Lung microvascular endothelial cell (primary cell): ENCODE measurements at regions not wholly inside any gene's neighbourhood (a gene's known extent, or its start where the extent isn't known, plus 50 kb on each side); places are given as distances from the start of the nearest gene placed in this dataset.

Experiments
- DNase-seq, 2 donors: peaks; one replicate each; pipeline versions ENCODE4 v3.0.0 to v3.0.0-alpha.2; 2010; ENCODE audit warnings: low read depth in 2 of 2

GRCh38 chr5:165242646-165243045, 1737.2 kb downstream of the MAT2B start:
- no peak for DNase-seq

DNA sequence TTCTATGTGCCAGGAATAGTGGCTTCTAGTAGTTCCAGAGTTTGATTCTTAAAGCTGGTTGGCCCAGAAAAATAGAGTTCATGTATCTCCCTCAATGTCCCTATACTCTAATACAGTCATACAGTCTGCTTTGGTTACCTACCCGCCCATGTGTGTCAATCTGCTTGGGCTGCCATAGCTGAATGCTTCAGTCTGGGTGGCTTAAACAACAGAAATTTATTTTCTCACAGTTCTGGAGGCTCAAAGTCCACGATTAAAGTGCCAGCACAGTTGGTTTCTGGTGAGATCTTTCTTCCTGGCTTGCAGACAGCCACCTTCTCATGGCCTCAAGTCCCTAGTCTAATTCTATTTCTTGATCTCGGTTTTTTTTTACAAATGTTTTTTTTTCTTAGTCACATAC, 1739.0 kb downstream of the MAT2B start:
- no peak for DNase-seq

- DNase-seq = no peak
Measured at GRCh38 chr5:165258197-165258771, 1752.9 kb downstream of the MAT2B start.

DNA sequence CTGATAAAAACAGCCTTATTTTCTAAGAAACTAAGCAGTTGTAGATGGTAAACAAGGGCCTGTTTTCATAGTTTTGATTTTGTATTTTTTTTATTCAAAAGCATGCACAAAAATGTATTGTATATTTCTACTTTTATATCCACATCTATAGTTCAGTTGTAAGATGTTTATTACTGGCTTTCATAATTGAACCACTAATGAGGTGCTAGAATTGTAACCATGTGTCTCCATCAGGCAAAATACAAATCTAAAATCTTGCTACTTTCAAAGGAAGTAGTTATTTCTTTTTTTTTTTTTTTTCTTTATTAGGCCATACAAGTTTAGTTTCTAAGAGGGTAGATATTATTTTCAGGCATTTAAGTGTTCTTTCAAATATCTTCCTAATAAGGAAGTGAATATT, 1755.0 kb downstream of the MAT2B start:
- no peak for DNase-seq

DNA sequence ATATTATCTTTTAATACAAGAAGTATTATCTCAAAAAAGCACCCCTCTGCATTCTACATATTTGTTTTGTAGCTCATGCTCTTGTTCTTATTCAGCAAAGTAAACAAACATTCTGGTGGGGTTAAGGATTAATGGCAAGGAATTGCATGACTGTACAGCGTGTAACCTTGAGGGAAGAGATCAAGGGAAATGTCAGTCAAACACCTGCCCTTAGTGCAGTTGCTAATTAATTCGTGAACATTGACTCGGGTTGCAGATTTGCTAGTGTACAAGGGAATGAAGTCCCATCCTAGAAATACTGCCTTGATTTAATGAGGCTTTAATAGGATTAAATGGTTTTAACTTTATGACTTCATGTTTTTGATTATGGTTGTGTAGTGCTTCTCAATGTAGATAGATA, 1758.1 kb downstream of the MAT2B start:
- DNase-seq = no peak

DNA sequence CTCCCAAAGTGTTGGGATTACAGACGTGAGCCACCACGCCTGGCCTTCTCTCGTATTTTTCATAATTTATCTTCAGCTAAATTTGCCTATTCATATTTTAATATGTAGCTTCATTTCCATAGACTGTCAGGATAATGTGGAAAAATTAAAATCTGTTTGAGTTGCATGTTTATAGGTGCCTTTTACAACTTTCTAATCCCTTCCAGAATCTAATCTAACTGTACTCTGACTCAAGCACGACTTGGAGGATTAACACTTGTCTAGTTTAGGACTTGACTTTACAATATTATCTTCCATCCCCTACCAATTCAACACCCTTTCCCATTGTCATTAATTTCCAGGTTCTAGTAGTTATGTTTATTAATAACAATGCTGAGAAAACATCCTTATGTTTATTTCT, 1761.5 kb downstream of the MAT2B start:
- DNase-seq = no peak

DNA sequence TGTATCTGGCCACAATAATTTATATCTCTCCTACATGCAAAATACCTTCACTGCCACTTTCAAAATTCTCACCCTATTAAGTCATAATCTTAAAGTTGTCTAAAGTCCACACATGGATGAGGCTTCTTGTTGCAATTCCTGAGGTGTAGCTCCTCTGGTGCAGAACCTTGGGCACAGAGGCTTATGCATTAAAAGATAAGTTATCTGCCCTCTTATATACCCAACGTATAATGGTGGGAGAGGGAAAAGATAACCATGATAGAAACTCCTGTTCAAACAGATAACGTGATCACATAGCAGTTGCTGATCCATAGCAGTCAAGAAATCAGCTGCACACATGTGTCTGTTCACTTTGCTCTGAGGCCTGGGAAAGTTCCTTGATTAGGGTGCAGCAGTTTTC, 1767.0 kb downstream of the MAT2B start:
- no peak for DNase-seq

GRCh38 chr5:165277661-165278060, 1772.2 kb downstream of the MAT2B start:
- no peak for DNase-seq

DNA sequence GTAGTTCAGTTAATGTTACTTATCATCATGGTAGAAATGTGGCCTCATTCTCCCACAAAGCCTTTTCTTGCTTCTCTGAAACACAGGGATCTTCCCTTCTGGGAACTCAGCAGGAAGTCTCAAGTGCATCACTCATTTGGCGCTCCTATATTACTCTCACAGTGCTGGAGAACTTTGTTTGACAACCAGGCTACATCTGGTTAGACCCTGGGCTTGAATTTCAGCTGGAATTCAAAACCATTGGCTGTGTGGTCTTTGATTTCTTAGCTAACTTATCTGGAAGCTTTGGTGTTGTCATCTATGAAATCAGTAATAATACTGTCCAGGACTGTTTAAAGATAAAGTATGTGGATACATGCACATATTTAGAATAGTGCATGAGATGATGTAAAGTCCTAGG, 1777.1 kb downstream of the MAT2B start:
- no peak for DNase-seq

DNA sequence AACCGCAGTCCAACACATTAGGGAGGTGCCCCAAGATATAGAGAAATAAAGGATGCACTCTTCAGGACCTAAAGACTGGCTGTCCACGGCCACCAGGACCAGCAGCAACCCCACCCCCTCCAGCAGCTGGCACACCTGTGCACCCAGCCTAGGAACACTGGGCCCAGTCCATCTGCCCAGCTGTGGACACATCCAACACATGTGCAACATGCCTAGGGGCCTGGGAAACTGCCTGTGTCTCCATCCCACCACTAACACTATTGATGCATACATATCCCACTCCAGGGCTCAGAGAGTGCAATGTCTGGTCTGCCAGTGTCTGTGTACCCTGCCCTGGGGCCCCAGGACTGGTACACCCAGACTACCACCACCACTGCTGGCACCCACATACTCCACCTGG, 1781.3 kb downstream of the MAT2B start:
- DNase-seq = no peak

GRCh38 chr5:165290535-165290934, 1785.1 kb downstream of the MAT2B start:
- DNase-seq = no peak

DNA sequence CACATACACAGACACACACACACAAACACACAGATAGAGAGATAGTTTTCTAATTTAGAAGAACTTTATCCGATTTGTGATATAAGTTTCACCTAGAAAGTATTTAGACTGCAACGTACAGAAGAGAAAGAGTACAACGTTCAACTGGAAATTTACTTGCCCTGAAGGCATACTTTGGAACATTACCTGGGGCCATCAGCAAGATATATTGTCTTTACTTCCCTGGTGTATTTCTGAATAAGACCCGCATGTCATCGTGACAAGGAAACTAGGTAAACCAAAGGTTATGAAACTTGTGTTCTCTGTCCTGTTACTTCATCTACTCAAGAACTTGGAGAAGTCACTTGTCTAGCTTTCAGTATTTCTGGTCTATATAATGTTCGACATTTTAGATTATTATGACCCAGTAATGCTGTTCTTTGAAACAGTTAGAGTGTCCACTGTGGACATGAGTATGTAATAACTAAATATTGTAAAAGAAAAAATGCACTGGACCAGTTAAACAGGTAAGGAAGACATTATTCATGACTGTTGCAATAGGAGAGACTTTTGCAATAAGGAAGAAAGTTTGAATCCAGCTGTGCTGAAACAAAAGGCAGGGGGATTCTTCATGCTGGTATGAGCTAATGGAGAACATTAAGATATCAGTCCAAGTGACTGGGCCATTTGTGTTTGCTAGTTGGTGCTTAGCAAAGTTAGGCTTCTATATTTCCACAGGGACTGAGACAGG, 1791.1 kb downstream of the MAT2B start:
- no peak for DNase-seq

GRCh38 chr5:165304193-165304827, 1798.9 kb downstream of the MAT2B start:
- no peak for DNase-seq

DNA sequence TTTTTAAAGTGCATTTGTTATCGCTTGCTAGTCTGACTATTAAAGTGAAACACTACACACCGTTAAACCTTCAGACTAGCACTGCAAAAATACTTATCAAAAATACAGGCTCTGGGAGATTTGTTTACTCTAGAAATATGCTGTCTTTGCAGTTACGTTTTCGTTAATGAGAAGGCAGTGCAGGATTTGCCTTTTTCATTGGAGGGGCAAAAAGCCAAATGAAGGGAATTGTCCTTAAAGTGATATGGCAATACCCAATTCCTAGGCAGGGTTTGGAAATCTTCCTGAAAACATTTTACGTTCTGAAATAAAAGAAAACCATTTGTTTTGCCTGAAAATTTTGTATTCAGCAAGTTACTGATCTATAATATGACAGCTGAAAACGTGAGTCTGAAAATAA, 1800.2 kb downstream of the MAT2B start:
- no peak for DNase-seq

DNA sequence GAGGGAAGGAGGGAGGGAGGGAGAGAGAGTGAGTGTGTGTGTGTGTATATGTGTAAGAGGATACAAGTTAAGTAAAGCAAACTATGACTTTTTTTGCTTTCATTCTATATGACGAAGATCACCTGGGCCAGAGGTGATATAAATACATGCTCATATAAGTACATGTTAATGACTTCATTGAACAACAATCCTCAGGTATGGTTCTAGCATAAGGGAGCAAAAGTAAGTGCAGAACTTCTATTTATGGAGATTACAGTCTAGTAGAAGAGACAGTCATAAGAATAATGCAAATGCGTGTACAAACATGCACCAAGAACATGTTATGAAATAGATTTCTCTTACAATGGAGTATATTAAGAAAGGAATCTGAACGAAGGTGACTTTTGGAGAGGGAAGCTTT, 1804.0 kb downstream of the MAT2B start:
- DNase-seq = no peak

DNA sequence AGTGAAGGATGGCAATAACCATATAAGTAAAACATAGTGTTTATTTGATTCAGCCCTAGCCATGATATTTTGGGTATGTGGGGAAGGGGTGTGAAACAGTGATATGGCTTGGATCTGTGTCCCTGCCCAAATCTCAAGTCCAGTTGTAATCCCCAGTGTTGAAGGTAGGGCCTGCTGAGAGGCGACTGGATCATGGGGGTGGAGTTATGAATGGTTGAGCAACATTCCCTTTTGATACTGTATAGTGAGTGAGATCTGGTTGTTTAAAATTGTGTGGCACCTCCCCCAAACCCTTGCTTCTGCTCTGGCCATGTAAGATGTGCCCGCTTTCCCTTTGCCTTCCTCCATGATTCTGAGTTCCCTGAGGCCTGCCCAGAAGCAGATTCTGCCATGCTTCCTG, 1804.6 kb downstream of the MAT2B start:
- no peak for DNase-seq

- peak; percentile 0 to 2 for DNase-seq
Measured at GRCh38 chr5:165321912-165322311, 1816.5 kb downstream of the MAT2B start.

DNA sequence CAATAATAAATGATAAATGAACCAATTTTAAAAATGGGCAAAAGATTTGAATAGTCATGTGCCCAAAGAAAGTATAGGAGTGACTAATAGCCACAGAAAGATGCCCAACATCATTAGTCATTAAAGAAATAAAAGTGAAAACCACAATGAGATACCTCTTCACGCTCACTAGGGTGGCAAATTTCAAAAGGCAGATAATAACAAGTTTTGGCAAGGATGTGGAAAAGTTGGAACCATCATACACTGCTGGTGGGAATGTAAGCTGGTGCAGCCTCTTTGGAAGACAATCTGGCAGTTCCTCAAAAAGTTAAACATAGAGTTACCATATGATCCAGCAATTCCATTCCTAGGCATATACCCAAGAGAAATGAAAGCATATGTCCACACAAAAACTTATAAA, 1819.8 kb downstream of the MAT2B start:
- no peak for DNase-seq

- DNase-seq = no peak
Measured at GRCh38 chr5:165327631-165328030, 1822.2 kb downstream of the MAT2B start.

DNA sequence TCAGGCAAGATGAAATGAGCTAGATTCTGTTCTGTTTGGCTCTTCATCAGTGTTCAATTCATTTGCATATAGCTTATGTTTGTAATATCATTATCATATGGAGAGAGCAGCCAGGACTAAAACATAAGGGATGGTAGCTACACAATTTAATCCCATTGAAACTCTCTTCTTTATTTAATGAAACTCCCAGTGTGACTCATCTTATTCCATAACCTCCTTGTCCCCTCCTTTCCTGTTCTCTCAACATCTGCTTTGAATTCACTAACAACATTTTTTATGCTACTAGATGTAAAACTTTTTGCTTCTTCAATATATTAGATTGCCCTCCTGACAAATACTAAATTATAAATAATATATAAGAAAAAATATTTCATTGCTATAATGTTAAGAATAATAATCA, 1823.4 kb downstream of the MAT2B start:
- DNase-seq = no peak

DNA sequence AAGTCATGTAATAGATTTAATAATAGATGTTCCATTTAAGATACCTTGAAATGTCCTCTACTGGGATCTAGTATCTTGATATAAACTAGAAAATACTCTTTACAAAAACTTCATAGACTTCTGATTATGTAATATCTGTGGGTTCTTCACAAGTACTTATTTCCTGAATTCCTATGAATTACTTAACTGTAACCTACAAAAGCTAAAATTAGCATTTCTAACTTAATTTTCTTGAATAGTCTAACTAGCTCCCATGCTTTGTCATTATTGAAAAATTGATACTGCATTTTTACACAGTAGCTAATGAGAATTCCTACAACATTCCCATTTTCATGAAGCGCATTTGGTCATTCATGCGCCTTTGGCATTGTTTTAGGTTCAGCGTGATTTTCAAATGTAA, 1828.2 kb downstream of the MAT2B start:
- no peak for DNase-seq

DNA sequence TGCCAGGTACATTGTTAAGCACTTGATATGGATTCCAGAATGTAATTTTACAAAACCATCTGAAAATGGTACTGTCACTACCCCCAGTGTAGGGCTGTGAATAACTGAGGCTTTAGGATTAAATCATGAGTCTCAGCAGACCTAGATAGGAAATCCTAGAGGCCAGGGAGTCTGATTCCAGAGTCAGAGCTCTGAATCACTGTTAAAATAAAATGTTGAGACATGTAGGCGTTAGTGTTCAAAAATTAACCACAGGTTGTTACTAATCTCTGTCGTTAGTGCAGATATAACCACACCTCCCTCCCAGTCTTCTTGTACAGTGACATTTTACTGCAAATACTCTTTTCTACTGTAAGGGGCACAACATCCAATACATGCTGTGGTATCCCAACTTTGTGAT, 1828.8 kb downstream of the MAT2B start:
- no peak for DNase-seq

DNA sequence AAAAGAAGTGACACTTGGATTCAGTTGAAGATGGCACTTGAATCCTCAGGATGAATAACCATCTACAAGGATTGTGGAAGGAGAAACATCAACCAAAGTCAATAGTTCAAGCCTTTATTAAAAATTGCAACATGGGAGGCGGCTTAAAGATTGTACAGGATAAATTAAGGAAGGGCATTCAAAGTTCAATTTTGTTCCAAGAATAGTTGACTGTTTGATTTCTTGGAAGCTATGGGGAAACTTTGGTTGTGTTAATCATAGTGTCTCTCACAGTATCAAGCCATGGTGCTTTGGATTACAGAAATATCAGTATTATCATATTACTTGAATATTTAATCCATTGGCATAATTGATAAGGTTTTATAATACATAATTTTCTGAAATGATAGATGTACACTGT, 1844.3 kb downstream of the MAT2B start:
- DNase-seq = no peak
